ENCODE measurements at regions not wholly inside any gene's neighbourhood (a gene's known extent, or its start where the extent isn't known, plus 50 kb on each side); places are given as distances from the start of the nearest gene placed in this dataset.

- H3K9me2 ChIP-seq (ENCODE audit: insufficient read depth, low read length) = no peaks in the 10 kb centered on the region
- H3K27ac ChIP-seq (ENCODE audit: low read length) = no peak overlapping the region
- H3K79me2 ChIP-seq (replicated peaks; ENCODE audit: insufficient read depth, low read length) = no peaks in the 10 kb centered on the region
- no peaks in the 10 kb centered on the region for H4K20me1 ChIP-seq (ENCODE audit: insufficient read depth)
- H3K9me3 ChIP-seq (ENCODE audit: low read length) = no peaks in the 10 kb centered on the region
- H3K27me3 ChIP-seq (ENCODE audit: insufficient read depth, low read depth, low read length) = no peaks in the 10 kb centered on the region
- H3K4me2 ChIP-seq (ENCODE audit: low read length) = no peak overlapping the region
- H3K4me3 ChIP-seq (ENCODE audit: low read length) = no peak overlapping the region
- no peak overlapping the region for H3K9ac ChIP-seq (ENCODE audit: low read length)
- H3F3A ChIP-seq (ENCODE audit: insufficient read depth, low read length, poor library complexity, severe bottlenecking) = no peaks in the 10 kb centered on the region
- TF ChIP-seq CTCF (IDR thresholded peaks at IDR 0.05; ENCODE audit: poor library complexity, severe bottlenecking) = no peak
- no peak for TF ChIP-seq EP300 (conservative IDR thresholded peaks at IDR 0.05; ENCODE audit: poor library complexity, severe bottlenecking)
- no peak for TF ChIP-seq RAD21 (conservative IDR thresholded peaks at IDR 0.05)
- TF ChIP-seq EZH2 (IDR thresholded peaks at IDR 0.05; ENCODE audit: borderline replicate concordance, insufficient read depth, low read length, poor library complexity, severe bottlenecking) = no peak
- TF ChIP-seq TAF1 (IDR thresholded peaks at IDR 0.05; ENCODE audit: low read depth) = no peak
- TF ChIP-seq REST (IDR thresholded peaks at IDR 0.05; ENCODE audit: borderline replicate concordance) = no peak
- TF ChIP-seq POLR2AphosphoS5 (IDR thresholded peaks at IDR 0.05) = no peak
- no peak for TF ChIP-seq SMC3 (conservative IDR thresholded peaks at IDR 0.05; ENCODE audit: poor library complexity)
- H3K36me3 ChIP-seq (ENCODE audit: insufficient read depth, low read length) = no peaks in the 10 kb centered on the region
- H2AFZ ChIP-seq (ENCODE audit: low read depth, low read length) = no peak overlapping the region
Measured at GRCh38 chr6:140070846-140071473, 696.5 kb upstream of the CITED2 start.

GRCh38 chr6:140069576-140069975, 695.1 kb upstream of the CITED2 start:
- Histone ChIP-seq H3K9me3 (ENCODE audit: low read length) (no peaks in the 10 kb centered on the region), H3K9me2 (ENCODE audit: insufficient read depth, low read length) (no peaks in the 10 kb centered on the region), H2AFZ (ENCODE audit: low read depth, low read length) (no peak overlapping the region), H3K36me3 (ENCODE audit: insufficient read depth, low read length) (no peaks in the 10 kb centered on the region), H3K4me3 (ENCODE audit: low read length) (no peak overlapping the region), H3F3A (ENCODE audit: insufficient read depth, low read length, poor library complexity, severe bottlenecking) (no peaks in the 10 kb centered on the region), H3K79me2 (replicated peaks; ENCODE audit: insufficient read depth, low read length) (no peaks in the 10 kb centered on the region), H4K20me1 (ENCODE audit: insufficient read depth) (no peaks in the 10 kb centered on the region), H3K4me2 (ENCODE audit: low read length) (no peak overlapping the region), H3K27me3 (ENCODE audit: insufficient read depth, low read depth, low read length) (no peaks in the 10 kb centered on the region), H3K27ac (ENCODE audit: low read length) (no peak overlapping the region), H3K9ac (ENCODE audit: low read length) (no peak overlapping the region)
- no peak for TF ChIP-seq RAD21 (conservative IDR thresholded peaks at IDR 0.05)
- TF ChIP-seq SMC3 (conservative IDR thresholded peaks at IDR 0.05; ENCODE audit: poor library complexity) = no peak

- H3K27ac ChIP-seq (ENCODE audit: low read length) = no peak overlapping the region
- TF ChIP-seq EP300 (conservative IDR thresholded peaks at IDR 0.05; ENCODE audit: poor library complexity, severe bottlenecking) (no peak), EZH2 (IDR thresholded peaks at IDR 0.05; ENCODE audit: borderline replicate concordance, insufficient read depth, low read length, poor library complexity, severe bottlenecking) (no peak), RAD21 (conservative IDR thresholded peaks at IDR 0.05) (no peak), TAF1 (IDR thresholded peaks at IDR 0.05; ENCODE audit: low read depth) (no peak), MXI1 (conservative IDR thresholded peaks at IDR 0.05; ENCODE audit: poor library complexity, severe bottlenecking) (no peak), REST (IDR thresholded peaks at IDR 0.05; ENCODE audit: borderline replicate concordance) (no peak), SMC3 (conservative IDR thresholded peaks at IDR 0.05; ENCODE audit: poor library complexity) (no peak), CTCF (IDR thresholded peaks at IDR 0.05; ENCODE audit: poor library complexity, severe bottlenecking) (no peak), POLR2AphosphoS5 (IDR thresholded peaks at IDR 0.05) (no peak)
Measured at GRCh38 chr6:140068801-140069200, 694.4 kb upstream of the CITED2 start.

More at GRCh38 chr6:140068801-140069200, 694.4 kb upstream of the CITED2 start:
- H3K4me3 ChIP-seq (ENCODE audit: low read length) = no peak overlapping the region
- no peaks in the 10 kb centered on the region for H3K9me3 ChIP-seq (ENCODE audit: low read length)
- no peaks in the 10 kb centered on the region for H3K27me3 ChIP-seq (ENCODE audit: insufficient read depth, low read depth, low read length)
- H3F3A ChIP-seq (ENCODE audit: insufficient read depth, low read length, poor library complexity, severe bottlenecking) = no peaks in the 10 kb centered on the region
- H3K9me2 ChIP-seq (ENCODE audit: insufficient read depth, low read length) = no peaks in the 10 kb centered on the region
- H2AFZ ChIP-seq (ENCODE audit: low read depth, low read length) = no peak overlapping the region
- no peaks in the 10 kb centered on the region for H3K79me2 ChIP-seq (replicated peaks; ENCODE audit: insufficient read depth, low read length)
- no peak overlapping the region for H3K4me2 ChIP-seq (ENCODE audit: low read length)
- H4K20me1 ChIP-seq (ENCODE audit: insufficient read depth) = no peaks in the 10 kb centered on the region
- no peak overlapping the region for H3K9ac ChIP-seq (ENCODE audit: low read length)
- H3K36me3 ChIP-seq (ENCODE audit: insufficient read depth, low read length) = no peaks in the 10 kb centered on the region

Measured in neural cell (in vitro differentiated cells).